ENCODE measurements at regions not wholly inside any gene's neighbourhood (a gene's known extent, or its start where the extent isn't known, plus 50 kb on each side); places are given as distances from the start of the nearest gene placed in this dataset.

DNA sequence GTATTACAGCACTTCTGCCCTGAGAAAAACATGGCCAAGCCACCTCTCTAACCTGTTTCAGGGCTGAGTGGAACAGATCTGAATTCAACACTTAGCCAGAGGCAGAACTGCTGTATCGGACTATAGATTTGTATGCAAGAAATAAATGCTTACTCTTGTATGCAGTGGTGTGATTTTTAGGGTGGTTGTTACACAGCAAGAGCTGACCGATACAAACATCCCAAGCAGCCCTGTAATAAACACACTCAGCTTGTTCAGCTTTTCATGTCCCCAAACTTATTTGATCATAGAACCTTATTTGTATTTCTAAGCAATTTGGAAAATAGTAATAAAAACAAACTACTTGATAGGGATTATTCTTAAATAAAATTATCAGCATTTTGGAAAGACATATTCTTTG lies 84.9 kb upstream of the RPH3AL start:
- Histone ChIP-seq H3K27me3 (ENCODE audit: control insufficient read depth in 1 of 2, insufficient read depth in 2 of 2, low read length in 2 of 2) (no peaks in the 10 kb centered on the region), H3K36me3 (replicated peaks in 1 of 2; ENCODE audit: control insufficient read depth in 1 of 2, insufficient read depth in 2 of 2, low read length in 2 of 2) (peaks cover 0 to under 1% of the 10 kb centered on the region in 2 experiments; a peak in 1 of 5 replicates), H3K9me3 (ENCODE audit: low read length) (peaks cover 7% of the 10 kb centered on the region; the same call in 1 of the 2 replicates), H3K4me1 (ENCODE audit: insufficient read depth, low read length) (no peaks in the 10 kb centered on the region), H4K20me1 (ENCODE audit: insufficient read depth, low read length) (no peaks in the 10 kb centered on the region), H3K4me3 (replicated peaks in 1 of 3; ENCODE audit: insufficient read depth in 1 of 3, low read depth in 2 of 3, low read length in 3 of 3) (no peak overlapping the region), H2AFZ (ENCODE audit: low read length) (no peak overlapping the region), H3K4me2 (ENCODE audit: low read depth, low read length) (no peak overlapping the region), H3K9ac (ENCODE audit: insufficient read depth, low read depth, low read length) (no peak overlapping the region), H3K79me2 (ENCODE audit: insufficient read depth, low read length) (no peaks in the 10 kb centered on the region), H3K27ac (ENCODE audit: extremely low read length, insufficient read depth, low read length) (no peak overlapping the region)
- in situ Hi-C loops (cut with HindIII; ENCODE audit: extremely low pct_ligation_motif_present, low pct_unique_long_range_greater_than_20kb) = no loop called here
- BruUV-seq (replicated peaks) = no TSS peak
- 60% methylated on average over 2 of the region's 2 CpGs for WGBS (ENCODE audit: low lambda C conversion rate)
- FAIRE-seq (no peak), ATAC-seq (no peak), DNase-seq (ENCODE audit: low spot score) (no peak)
- CTCF ChIA-PET (ENCODE audit: low intra/inter-chr PET ratio, low total read pairs) = no interaction called here
- POLR2A ChIA-PET = no interaction called here
- intact Hi-C loops (cut with micrococcal nuclease; ENCODE audit: unreplicated experiment) = no loop called here
- TF ChIP-seq ZNF570 (CRISPR knock-in tag; IDR thresholded peaks at IDR 0.05; ENCODE audit: borderline replicate concordance) = no peak
- TF ChIP-seq RBAK (CRISPR knock-in tag; IDR thresholded peaks at IDR 0.05) = peak; percentile 89

DNA sequence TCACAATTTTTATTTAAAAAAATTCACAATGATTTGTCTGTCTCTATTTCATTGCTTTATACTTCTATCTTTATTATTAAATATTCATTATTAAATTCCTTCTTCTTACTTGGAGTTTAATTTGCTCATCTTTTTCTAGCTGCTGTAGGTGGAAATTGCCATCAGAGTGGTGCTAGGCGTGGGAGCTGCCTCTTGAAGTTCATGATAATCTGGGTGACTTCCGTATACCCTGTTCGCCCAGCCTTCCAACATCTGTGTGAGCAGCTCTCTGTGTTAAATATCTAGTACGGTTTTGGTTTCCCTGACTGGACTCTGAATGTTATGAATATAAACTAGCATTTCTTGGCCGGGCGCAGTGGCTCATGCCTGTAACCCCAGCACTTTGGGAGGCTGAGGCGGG lies 84.0 kb upstream of the RPH3AL start:
- POLR2A ChIA-PET = no interaction called here

More for the DNA sequence above, 84.0 kb upstream of the RPH3AL start:
- FAIRE-seq = no peak
- H3K4me1 ChIP-seq (ENCODE audit: insufficient read depth, low read length) = no peaks in the 10 kb centered on the region
- TF ChIP-seq ZNF30 (CRISPR knock-in tag; IDR thresholded peaks at IDR 0.05) (no peak), ELF1 (CRISPR knock-in tag; IDR thresholded peaks at IDR 0.05) (no peak), MBD4 (IDR thresholded peaks at IDR 0.05; ENCODE audit: borderline replicate concordance, low read length) (no peak), ZNF331 (CRISPR knock-in tag; IDR thresholded peaks at IDR 0.05) (no peak), ZNF432 (CRISPR knock-in tag; IDR thresholded peaks at IDR 0.05; ENCODE audit: borderline replicate concordance) (no peak)
- H3K4me3 ChIP-seq (replicated peaks in 1 of 3; ENCODE audit: insufficient read depth in 1 of 3, low read depth in 2 of 3, low read length in 3 of 3) = no peak overlapping the region
- ATAC-seq = no peak
- no TSS peak for BruUV-seq (replicated peaks)
- H2AFZ ChIP-seq (ENCODE audit: low read length) = no peak overlapping the region
- H3K4me2 ChIP-seq (ENCODE audit: low read depth, low read length) = no peak overlapping the region
- WGBS (ENCODE audit: low lambda C conversion rate) = 42% methylated on average over 7 of the region's 7 CpGs
- H3K27me3 ChIP-seq (ENCODE audit: control insufficient read depth in 1 of 2, insufficient read depth in 2 of 2, low read length in 2 of 2) = no peaks in the 10 kb centered on the region
- intact Hi-C loops (cut with micrococcal nuclease; ENCODE audit: unreplicated experiment) (no loop called here), in situ Hi-C loops (cut with HindIII; ENCODE audit: extremely low pct_ligation_motif_present, low pct_unique_long_range_greater_than_20kb) (no loop called here)
- H3K9me3 ChIP-seq (ENCODE audit: low read length) = peaks cover 7% of the 10 kb centered on the region; the same call in 1 of the 2 replicates
- H3K9ac ChIP-seq (ENCODE audit: insufficient read depth, low read depth, low read length) = no peak overlapping the region
- CTCF ChIA-PET (ENCODE audit: low intra/inter-chr PET ratio, low total read pairs) = no interaction called here
- H3K27ac ChIP-seq (ENCODE audit: extremely low read length, insufficient read depth, low read length) = no peak overlapping the region
- H4K20me1 ChIP-seq (ENCODE audit: insufficient read depth, low read length) = no peaks in the 10 kb centered on the region
- H3K79me2 ChIP-seq (ENCODE audit: insufficient read depth, low read length) = no peaks in the 10 kb centered on the region
- no peak for DNase-seq (ENCODE audit: low spot score)
- no peaks in the 10 kb centered on the region for H3K36me3 ChIP-seq (replicated peaks in 1 of 2; ENCODE audit: control insufficient read depth in 1 of 2, insufficient read depth in 2 of 2, low read length in 2 of 2)

All from HepG2 (cell line).